Smooth muscle cell (in vitro differentiated cells): ENCODE measurements at regions not wholly inside any gene's neighbourhood (a gene's known extent, or its start where the extent isn't known, plus 50 kb on each side); places are given as distances from the start of the nearest gene placed in this dataset.
A peak's percentile ranks its signal among the peaks of the same experiment; 100 is the strongest.

Experiments used
- DNase-seq: peaks from one replicate; lab custom pipeline; 2025; ENCODE audit not compliant: unreplicated experiment; lab: John Stamatoyannopoulos, UW
- H2AFZ ChIP-seq: fragments of 200-600 bp; sonication (generic); 2 replicates; pipeline ENCODE4 v1.6.0; 2016; ENCODE audit warnings: antibody characterized with exemption, low read depth, mild to moderate bottlenecking
- H3F3A ChIP-seq: fragments of 200-600 bp; sonication (generic); 2 replicates; pipeline ENCODE4 v1.6.0; 2017; ENCODE audit warnings: antibody characterized with exemption, low read depth
- H3K27ac ChIP-seq: fragments of 200-600 bp; sonication (generic); 2 replicates; pipeline ENCODE4 v1.5.1; 2016; ENCODE audit warnings: low read depth, mild to moderate bottlenecking
- H3K27me3 ChIP-seq: fragments of 200-600 bp; sonication (generic); 2 replicates; pipeline ENCODE4 v1.6.1; 2016; ENCODE audit warnings: low read depth, mild to moderate bottlenecking
- H3K36me3 ChIP-seq: fragments of 200-600 bp; sonication (generic); 2 replicates; pipeline ENCODE4 v1.5.1; 2016; ENCODE audit warnings: low read depth
- H3K4me1 ChIP-seq: fragments of 200-600 bp; sonication (generic); 2 replicates; pipeline ENCODE4 v1.5.1; 2016; ENCODE audit warnings: low read depth
- H3K4me2 ChIP-seq: fragments of 200-600 bp; sonication (generic); 2 replicates; pipeline ENCODE4 v1.6.0; 2016; ENCODE audit warnings: mild to moderate bottlenecking
- H3K4me3 ChIP-seq: fragments of 200-600 bp; sonication (generic); 2 replicates; pipeline ENCODE4 v1.5.1; 2016; ENCODE audit warnings: mild to moderate bottlenecking
- H3K79me2 ChIP-seq: fragments of 200-600 bp; sonication (generic); 2 replicates; pipeline ENCODE4 v1.6.0; 2016; ENCODE audit warnings: low read depth, mild to moderate bottlenecking
- H3K9ac ChIP-seq: fragments of 200-600 bp; sonication (generic); 2 replicates; pipeline ENCODE4 v1.6.0; 2016; ENCODE audit warnings: low read depth
- H3K9me3 ChIP-seq: fragments of 200-600 bp; sonication (generic); replicated peaks from 2 replicates; pipeline ENCODE4 v1.5.1; 2016; ENCODE audit warnings: low read depth
- H4K20me1 ChIP-seq: fragments of 200-600 bp; sonication (generic); 2 replicates; pipeline ENCODE4 v1.6.0; 2016; ENCODE audit warnings: low read depth
- WGBS: methylation state at CpG from one replicate; pipeline ENCODE4 v1.1.7; 2016; ENCODE audit warnings: low lambda C conversion rate; 5-methylcytosine and 5-hydroxymethylcytosine counted together
- TF ChIP-seq, protein P1 (sequence below): fragments of 200-600 bp; sonication (generic); IDR thresholded peaks from 2 replicates; pipeline ENCODE4 v1.5.1; 2017; ENCODE audit warnings: borderline replicate concordance, mild to moderate bottlenecking, antibody characterized with exemption; ENCODE audit not compliant: insufficient read depth, poor library complexity, severe bottlenecking

DNA sequence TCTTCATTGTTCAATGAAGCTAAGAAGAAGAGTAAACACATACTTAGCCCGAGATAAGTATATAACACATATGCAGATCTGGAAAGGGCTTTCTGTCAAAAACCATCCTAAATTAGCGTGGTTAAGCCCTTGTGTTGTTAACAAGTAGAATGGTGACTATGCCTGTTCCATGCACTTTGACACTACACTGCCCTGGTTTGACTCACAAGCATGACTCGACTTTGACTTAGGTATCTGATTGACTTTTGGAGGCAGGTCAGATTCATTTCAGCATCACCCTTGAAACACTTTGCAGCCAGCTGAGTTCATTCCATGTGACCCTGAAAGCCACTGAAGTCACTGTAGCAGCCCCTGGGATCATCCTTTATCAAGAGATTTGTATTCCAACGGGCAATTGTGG is 239.8 kb downstream of the TBX18 start:
- 67% methylated on average over 4 of the region's 4 CpGs for WGBS
- no peak overlapping the region for H3K4me2 ChIP-seq
- H2AFZ ChIP-seq, result no peak overlapping the region
- no peaks in the 10 kb centered on the region for H3F3A ChIP-seq
- DNase-seq, result no peak
- no peak overlapping the region for H3K27ac ChIP-seq
- no peaks in the 10 kb centered on the region for H3K4me1 ChIP-seq
- peaks cover 30% of the 10 kb centered on the region for H3K27me3 ChIP-seq
- H4K20me1 ChIP-seq, result no peaks in the 10 kb centered on the region
- H3K4me3 ChIP-seq, result no peak overlapping the region
- H3K9me3 ChIP-seq, result no peaks in the 10 kb centered on the region
- H3K9ac ChIP-seq, result no peak overlapping the region
- H3K79me2 ChIP-seq, result no peaks in the 10 kb centered on the region
- no peaks in the 10 kb centered on the region for H3K36me3 ChIP-seq
- TF ChIP-seq, protein P1, sequence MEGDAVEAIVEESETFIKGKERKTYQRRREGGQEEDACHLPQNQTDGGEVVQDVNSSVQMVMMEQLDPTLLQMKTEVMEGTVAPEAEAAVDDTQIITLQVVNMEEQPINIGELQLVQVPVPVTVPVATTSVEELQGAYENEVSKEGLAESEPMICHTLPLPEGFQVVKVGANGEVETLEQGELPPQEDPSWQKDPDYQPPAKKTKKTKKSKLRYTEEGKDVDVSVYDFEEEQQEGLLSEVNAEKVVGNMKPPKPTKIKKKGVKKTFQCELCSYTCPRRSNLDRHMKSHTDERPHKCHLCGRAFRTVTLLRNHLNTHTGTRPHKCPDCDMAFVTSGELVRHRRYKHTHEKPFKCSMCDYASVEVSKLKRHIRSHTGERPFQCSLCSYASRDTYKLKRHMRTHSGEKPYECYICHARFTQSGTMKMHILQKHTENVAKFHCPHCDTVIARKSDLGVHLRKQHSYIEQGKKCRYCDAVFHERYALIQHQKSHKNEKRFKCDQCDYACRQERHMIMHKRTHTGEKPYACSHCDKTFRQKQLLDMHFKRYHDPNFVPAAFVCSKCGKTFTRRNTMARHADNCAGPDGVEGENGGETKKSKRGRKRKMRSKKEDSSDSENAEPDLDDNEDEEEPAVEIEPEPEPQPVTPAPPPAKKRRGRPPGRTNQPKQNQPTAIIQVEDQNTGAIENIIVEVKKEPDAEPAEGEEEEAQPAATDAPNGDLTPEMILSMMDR, result no peak

DNA sequence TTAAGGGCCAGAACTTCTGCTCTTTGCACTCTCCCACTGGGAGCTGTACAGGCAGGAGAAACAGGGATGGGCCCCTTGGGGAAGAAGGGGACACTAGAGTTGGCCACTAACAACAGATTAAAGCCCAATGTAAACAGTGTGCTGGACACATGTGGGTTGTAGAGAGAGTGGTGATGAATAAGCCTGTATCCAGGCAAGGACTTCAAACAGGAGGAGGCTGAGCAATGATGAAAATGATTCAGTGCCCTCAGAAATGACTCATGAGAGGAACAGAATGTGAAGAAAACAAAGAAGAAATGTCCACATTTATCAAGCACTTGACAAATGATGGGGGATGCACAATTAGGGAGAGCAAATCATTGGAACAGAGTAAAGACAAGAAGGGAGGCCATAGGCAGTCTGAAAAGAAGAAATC is 242.3 kb downstream of the TBX18 start:
- no peaks in the 10 kb centered on the region for H4K20me1 ChIP-seq
- H3F3A ChIP-seq, result no peaks in the 10 kb centered on the region
- H3K4me2 ChIP-seq, result peak overlapping the region; percentile 58
- peaks cover 5% of the 10 kb centered on the region for H3K27me3 ChIP-seq
- H3K9me3 ChIP-seq, result no peaks in the 10 kb centered on the region
- DNase-seq, result no peak
- H2AFZ ChIP-seq, result no peak overlapping the region
- TF ChIP-seq, protein P1, result no peak
- no peak overlapping the region for H3K4me3 ChIP-seq
- H3K9ac ChIP-seq, result no peak overlapping the region
- no peak overlapping the region for H3K27ac ChIP-seq
- H3K79me2 ChIP-seq, result no peaks in the 10 kb centered on the region
- no peaks in the 10 kb centered on the region for H3K36me3 ChIP-seq
- no peaks in the 10 kb centered on the region for H3K4me1 ChIP-seq

DNA sequence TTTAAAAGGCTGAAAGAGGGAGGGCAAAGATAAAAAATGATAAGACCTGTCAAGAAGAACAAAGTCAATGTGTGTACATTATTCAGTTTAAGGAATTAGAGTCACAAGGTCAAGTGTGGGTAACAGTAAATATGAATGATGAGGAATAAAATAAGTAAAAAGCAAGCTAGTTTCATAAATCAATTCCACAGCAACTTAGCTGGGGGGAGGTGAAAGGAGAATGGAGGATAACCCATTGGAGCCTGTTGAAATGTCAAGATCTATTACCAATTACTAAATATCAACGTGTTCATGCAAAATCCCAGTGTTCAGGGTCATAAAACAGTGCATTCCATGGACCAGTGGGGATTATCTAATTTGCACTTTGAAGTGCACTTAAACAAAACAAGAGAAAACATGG is 242.9 kb downstream of the TBX18 start:
- Histone ChIP-seq H3K27ac (no peak overlapping the region), H3K36me3 (no peaks in the 10 kb centered on the region), H3K4me1 (no peaks in the 10 kb centered on the region), H3K4me3 (no peak overlapping the region), H2AFZ (no peak overlapping the region), H3K27me3 (no peaks in the 10 kb centered on the region), H3F3A (no peaks in the 10 kb centered on the region), H3K9me3 (no peaks in the 10 kb centered on the region), H3K9ac (no peak overlapping the region), H3K79me2 (no peaks in the 10 kb centered on the region), H3K4me2 (peak overlapping the region; percentile 58), H4K20me1 (no peaks in the 10 kb centered on the region)
- 10% methylated on average over 1 of the region's 1 CpG for WGBS
- no peak for DNase-seq
- TF ChIP-seq, protein P1, result no peak

DNA sequence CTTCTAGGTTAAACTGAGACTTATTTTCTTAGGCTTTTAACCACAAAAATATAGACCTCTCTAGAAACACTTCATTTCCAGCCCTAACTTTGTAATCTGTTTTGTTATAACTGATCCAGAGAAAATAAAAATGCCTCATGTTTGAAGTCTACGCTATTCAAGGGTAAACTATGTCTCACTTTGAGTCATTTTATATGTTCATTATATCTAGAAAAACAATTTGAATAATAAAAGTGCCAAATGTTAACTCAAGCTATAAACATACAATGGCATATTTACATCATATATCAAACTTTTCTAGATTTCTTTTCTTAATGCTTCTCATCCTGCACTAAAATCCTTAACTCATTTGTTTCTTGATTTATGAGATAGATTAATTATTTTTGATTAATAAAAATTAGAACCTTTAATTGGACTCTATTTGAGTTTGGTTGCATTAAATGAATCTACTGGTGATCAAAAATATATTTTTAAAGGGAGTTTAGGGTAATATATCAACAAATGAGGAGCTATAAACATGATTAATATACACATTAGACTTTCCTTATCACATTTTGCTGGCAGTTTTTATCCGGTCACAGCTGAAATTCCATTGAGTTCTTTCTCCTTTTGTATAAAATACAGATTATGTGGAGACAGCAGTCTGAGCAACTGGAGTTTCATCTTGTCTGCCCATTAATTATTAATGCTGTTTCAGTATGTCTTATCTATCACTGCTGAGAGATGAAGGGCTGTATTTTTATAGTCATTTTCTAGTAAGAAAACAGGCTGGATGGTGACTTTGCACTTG is 246.5 kb downstream of the TBX18 start:
- DNase-seq, result no peak
- H3K4me1 ChIP-seq, result peaks cover 4% of the 10 kb centered on the region
- H3F3A ChIP-seq, result no peaks in the 10 kb centered on the region
- peaks cover 5% of the 10 kb centered on the region for H3K27me3 ChIP-seq
- no peaks in the 10 kb centered on the region for H3K9me3 ChIP-seq
- H3K36me3 ChIP-seq, result no peaks in the 10 kb centered on the region
- no peak overlapping the region for H3K27ac ChIP-seq
- H3K4me3 ChIP-seq, result no peak overlapping the region
- TF ChIP-seq, protein P1, result no peak
- WGBS, result 68% methylated on average over 2 of the region's 2 CpGs
- no peak overlapping the region for H3K9ac ChIP-seq
- H3K79me2 ChIP-seq, result no peaks in the 10 kb centered on the region
- no peaks in the 10 kb centered on the region for H4K20me1 ChIP-seq
- no peak overlapping the region for H3K4me2 ChIP-seq
- no peak overlapping the region for H2AFZ ChIP-seq
